Erythroblast (primary cell): ENCODE measurements at regions not wholly inside any gene's neighbourhood (a gene's known extent, or its start where the extent isn't known, plus 50 kb on each side); places are given as distances from the start of the nearest gene placed in this dataset.

Experiments
- GATA1 ChIP-seq: IDR thresholded peaks from 2 replicates; pipeline ENCODE4 v1.6.1; 2011; ENCODE audit warnings: low read depth, mild to moderate bottlenecking, control low read depth, low read length, moderate library complexity
- POLR2A ChIP-seq: IDR thresholded peaks from 2 replicates; pipeline ENCODE4 v1.6.1; 2011; ENCODE audit warnings: mild to moderate bottlenecking, low read length

- TF ChIP-seq POLR2A, result no peak
- TF ChIP-seq GATA1, result no peak
These were observed 420.5 kb upstream of the CD180 start for GRCh38 chr5:67617051-67617450.
